NB4 (cell line): ENCODE measurements at regions not wholly inside any gene's neighbourhood (a gene's known extent, or its start where the extent isn't known, plus 50 kb on each side); places are given as distances from the start of the nearest gene placed in this dataset.
"Not testable (repeated sequence)": the region's sequence is repeated elsewhere in the genome, so short reads cannot be mapped to it uniquely, and the experiment has no call there.

Source experiments
- CTCF ChIP-seq: IDR thresholded peaks from one replicate; pipeline ENCODE4 v1.5.1; 2012; ENCODE audit warnings: low read depth, low read length
- MAX ChIP-seq: IDR thresholded peaks from 2 replicates; pipeline ENCODE4 v1.6.1; 2011; ENCODE audit warnings: low read depth, low read length
- POLR2A ChIP-seq: IDR thresholded peaks from 2 replicates; pipeline ENCODE4 v1.6.1; 2011; ENCODE audit warnings: mild to moderate bottlenecking; ENCODE audit not compliant: insufficient read length; ENCODE audit errors: extremely low read depth

- not testable (repeated sequence) for TF ChIP-seq CTCF, POLR2A, MAX
These were observed 1093.1 kb upstream of the DEFB115 start for GRCh38 chr20:30164389-30164788.
